ENCODE measurements at regions not wholly inside any gene's neighbourhood (a gene's known extent, or its start where the extent isn't known, plus 50 kb on each side); places are given as distances from the start of the nearest gene placed in this dataset.

DNA sequence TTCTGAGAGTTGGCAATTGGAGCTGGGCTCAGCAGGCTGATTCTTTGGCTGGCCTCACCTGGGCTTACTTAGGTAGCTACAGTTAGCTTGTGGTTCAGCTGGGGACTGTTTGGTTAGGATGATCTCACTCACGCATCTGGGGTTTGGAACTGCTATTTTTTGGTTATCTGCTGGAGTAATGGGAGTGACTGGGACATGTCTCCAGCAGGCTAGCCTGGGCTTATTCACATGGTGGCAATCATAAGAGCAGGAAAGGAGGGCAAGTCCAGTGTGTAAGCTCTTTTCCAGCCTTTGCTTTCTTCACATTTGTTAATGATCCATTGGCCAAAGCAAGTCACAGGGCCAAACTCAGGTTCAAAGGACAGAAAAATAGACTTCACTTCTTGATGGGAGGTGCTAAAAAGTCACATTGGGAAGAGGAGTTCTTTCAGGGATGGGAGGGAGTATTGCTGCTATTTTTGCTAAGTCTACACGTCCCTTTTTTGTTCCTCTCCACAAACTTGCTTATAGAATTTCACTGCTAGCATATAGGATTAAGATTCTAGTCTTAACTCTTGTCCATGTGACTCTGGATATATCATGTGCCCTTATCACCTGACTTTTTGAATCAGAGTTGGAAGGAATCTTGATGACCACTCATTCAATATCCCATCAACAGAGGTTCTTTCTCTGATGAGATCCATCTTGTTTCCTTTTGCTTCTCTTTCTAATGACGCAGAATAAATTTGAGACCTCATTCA lies 174.0 kb downstream of the ZFP36L2 start:
- Histone ChIP-seq H3K9me3 (no peaks in the 10 kb centered on the region), H3K4me3 (no peak overlapping the region), H3K27ac (no peak overlapping the region), H3K36me3 (no peaks in the 10 kb centered on the region), H3K4me1 (peaks cover 0 to 44% (median 1%) of the 10 kb centered on the region in 4 donors), H3K27me3 (no peaks in the 10 kb centered on the region)
- whole genome bisulfite sequencing, 2 donors = 87 to 88% methylated on average over 3 of the region's 3 CpGs
- DNase-seq (ENCODE audit: low spot score in 2 of 2) = no peak
- no peak for TF ChIP-seq POLR2A (IDR thresholded peaks at IDR 0.05)
- TF ChIP-seq, protein P1, sequence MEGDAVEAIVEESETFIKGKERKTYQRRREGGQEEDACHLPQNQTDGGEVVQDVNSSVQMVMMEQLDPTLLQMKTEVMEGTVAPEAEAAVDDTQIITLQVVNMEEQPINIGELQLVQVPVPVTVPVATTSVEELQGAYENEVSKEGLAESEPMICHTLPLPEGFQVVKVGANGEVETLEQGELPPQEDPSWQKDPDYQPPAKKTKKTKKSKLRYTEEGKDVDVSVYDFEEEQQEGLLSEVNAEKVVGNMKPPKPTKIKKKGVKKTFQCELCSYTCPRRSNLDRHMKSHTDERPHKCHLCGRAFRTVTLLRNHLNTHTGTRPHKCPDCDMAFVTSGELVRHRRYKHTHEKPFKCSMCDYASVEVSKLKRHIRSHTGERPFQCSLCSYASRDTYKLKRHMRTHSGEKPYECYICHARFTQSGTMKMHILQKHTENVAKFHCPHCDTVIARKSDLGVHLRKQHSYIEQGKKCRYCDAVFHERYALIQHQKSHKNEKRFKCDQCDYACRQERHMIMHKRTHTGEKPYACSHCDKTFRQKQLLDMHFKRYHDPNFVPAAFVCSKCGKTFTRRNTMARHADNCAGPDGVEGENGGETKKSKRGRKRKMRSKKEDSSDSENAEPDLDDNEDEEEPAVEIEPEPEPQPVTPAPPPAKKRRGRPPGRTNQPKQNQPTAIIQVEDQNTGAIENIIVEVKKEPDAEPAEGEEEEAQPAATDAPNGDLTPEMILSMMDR (IDR thresholded peaks at IDR 0.05) = no peak
- no peak for TF ChIP-seq EP300 (IDR thresholded peaks at IDR 0.05)

DNA sequence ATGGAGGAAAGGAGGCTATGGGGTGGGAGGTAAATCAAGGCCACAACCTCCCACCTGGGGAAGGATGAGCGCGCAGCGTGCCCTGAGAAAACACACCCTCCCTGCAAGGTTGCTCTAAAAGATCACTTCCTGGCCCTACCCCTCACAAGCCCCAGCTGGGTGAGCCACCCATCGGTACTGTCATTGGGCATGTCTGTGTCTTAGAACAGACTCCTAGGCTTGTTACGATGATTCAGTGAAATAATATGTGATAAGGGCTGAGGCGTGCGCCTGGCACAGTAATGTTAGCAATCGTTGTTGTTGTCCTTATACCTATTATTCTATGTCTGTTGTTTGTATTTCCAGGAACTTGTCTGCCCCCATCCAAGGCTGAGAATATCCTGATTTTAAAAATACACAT lies 175.1 kb downstream of the ZFP36L2 start:
- DNase-seq (ENCODE audit: low spot score in 2 of 2) = no peak
- Histone ChIP-seq H3K4me1 (peaks cover 0 to 47% (median 11%) of the 10 kb centered on the region in 4 donors), H3K27ac (peak overlapping the region in 2 of 4 donors; percentile 24 to 52), H3K9me3 (no peaks in the 10 kb centered on the region), H3K36me3 (no peaks in the 10 kb centered on the region), H3K4me3 (no peak overlapping the region), H3K27me3 (no peaks in the 10 kb centered on the region)
- 77 to 84% methylated on average over 8 of the region's 8 CpGs for WGBS, 2 donors
- no peak for TF ChIP-seq EP300 (IDR thresholded peaks at IDR 0.05)
- no peak for TF ChIP-seq POLR2A (IDR thresholded peaks at IDR 0.05)
- TF ChIP-seq, protein P1 (IDR thresholded peaks at IDR 0.05) = no peak

DNA sequence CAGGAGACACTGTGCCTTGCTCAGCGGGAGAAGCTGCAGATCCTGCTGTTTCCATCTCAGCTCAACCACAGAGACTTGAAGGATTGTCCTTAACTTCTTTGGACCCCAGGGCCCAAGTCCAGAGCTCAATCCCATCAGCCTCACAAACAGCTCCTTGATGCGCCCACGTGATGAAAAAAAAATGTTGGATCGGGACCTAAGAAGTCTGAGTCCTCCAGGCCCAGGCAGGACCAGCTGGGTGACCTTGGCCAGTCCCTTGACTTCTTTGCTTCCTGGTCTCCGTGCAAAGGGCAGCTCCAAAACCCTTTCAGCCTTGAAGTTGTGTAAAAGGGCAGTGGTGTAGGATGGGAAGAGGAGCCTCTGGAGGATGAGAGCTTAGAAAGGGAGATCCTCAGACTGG lies 175.5 kb downstream of the ZFP36L2 start:
- H3K27ac ChIP-seq = peak overlapping the region in 2 of 4 donors; percentile 24 to 52
- H3K4me1 ChIP-seq = peaks cover 0 to 52% (median 16%) of the 10 kb centered on the region in 4 donors
- no peaks in the 10 kb centered on the region for H3K27me3 ChIP-seq
- H3K4me3 ChIP-seq = no peak overlapping the region
- H3K9me3 ChIP-seq = no peaks in the 10 kb centered on the region
- 34 to 54% methylated on average over 5 of the region's 5 CpGs for WGBS, 2 donors
- TF ChIP-seq, protein P1 (IDR thresholded peaks at IDR 0.05) = no peak
- TF ChIP-seq POLR2A (IDR thresholded peaks at IDR 0.05) (no peak), EP300 (IDR thresholded peaks at IDR 0.05) (no peak)
- no peaks in the 10 kb centered on the region for H3K36me3 ChIP-seq
- DNase-seq (ENCODE audit: low spot score in 2 of 2) = no peak

DNA sequence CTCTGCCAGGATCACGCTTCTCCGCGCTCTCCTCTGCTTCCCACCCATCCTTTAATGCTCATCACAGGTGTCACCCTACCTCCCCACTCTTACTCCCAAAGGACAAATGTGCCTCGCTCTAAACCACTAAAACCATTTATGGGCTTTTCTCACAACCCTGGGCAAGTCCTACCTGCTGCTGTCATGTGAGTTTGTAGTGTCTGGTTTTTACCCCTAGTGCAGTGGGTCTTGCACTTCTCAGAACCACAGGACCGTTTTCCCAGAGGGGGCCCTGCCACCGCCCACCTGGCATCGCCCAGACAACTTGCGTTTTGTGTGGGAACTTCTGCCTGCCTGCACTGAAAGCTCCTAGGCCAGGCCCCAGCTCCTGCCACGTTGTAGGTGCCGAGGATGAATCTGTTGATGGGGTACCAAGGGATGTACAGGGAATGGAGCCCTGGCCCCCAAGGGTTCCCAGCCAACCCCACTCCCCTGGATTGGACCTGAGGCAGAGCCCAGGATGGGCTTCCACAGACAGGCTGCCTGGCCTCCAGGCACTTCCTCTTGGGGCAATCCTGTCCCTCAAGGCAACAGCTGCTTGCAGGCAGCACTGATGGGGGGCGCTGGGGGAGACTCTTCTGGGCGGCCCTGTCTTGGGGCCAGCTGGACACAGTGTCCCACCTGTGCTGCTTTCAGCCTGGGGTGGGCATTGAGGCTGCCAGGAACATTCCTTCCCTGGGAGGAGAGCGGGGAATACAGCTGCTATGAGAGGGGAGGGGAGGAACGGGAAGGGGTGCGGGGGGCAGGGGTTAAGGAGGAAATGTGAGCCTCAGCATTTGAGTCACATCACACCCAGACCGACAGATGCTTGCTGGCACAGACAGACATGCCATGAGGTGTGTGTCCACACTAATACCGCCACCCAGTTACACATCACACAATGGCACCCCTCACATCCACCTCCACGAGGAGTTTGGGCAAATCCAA lies 176.3 kb downstream of the ZFP36L2 start:
- no peaks in the 10 kb centered on the region for H3K36me3 ChIP-seq
- TF ChIP-seq EP300 (IDR thresholded peaks at IDR 0.05) (peak in 1 of 2 donors; percentile 9), POLR2A (IDR thresholded peaks at IDR 0.05) (no peak)
- no peak overlapping the region for H3K4me3 ChIP-seq
- no peaks in the 10 kb centered on the region for H3K9me3 ChIP-seq
- DNase-seq (ENCODE audit: low spot score in 2 of 2) = no peak
- H3K27me3 ChIP-seq = no peaks in the 10 kb centered on the region
- H3K4me1 ChIP-seq = peaks cover 0 to 52% (median 16%) of the 10 kb centered on the region in 4 donors
- peak overlapping the region in 2 of 4 donors; percentile 24 to 52 for H3K27ac ChIP-seq
- 80 to 86% methylated on average over 15 to 17 of the region's 18 CpGs for WGBS, 2 donors

DNA sequence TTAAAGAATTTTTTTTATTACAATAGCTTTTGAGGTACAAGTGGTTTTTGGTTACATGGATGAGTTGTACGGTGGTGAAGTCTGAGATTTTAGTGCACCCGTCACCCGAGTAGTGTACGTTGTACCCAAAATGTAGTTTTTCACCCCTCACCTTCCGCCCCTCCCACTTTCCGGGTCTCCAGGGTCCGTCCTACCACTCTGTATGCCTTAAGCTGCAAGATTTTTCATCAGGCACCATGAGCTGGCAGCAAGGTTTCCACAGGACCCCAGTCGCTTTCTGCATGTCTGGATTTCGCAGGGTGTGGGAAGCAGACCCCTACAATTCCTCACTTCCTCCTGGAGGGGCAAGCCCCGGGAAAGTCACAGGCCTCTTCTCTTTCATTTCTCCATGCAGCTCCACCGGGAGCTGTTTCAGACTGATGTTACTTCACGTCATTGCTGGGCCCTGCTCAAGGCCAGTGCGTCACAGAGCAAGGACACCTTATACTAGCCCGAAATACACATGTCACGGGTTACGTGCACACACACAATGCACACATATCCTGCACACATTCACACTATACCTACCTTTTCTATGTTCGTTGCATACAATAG lies 179.1 kb downstream of the ZFP36L2 start:
- peak overlapping the region in 2 of 4 donors; percentile 41 to 69 for H3K27ac ChIP-seq
- no peaks in the 10 kb centered on the region for H3K27me3 ChIP-seq
- H3K36me3 ChIP-seq = no peaks in the 10 kb centered on the region
- DNase-seq (ENCODE audit: low spot score in 2 of 2) = no peak
- peaks cover 0 to 51% (median 16%) of the 10 kb centered on the region in 4 donors for H3K4me1 ChIP-seq
- no peaks in the 10 kb centered on the region for H3K9me3 ChIP-seq
- TF ChIP-seq, protein P1 (IDR thresholded peaks at IDR 0.05) = no peak
- no peak for TF ChIP-seq POLR2A (IDR thresholded peaks at IDR 0.05)
- no peak for TF ChIP-seq EP300 (IDR thresholded peaks at IDR 0.05)
- H3K4me3 ChIP-seq = no peak overlapping the region
- 74 to 75% methylated on average over 17 of the region's 17 CpGs for WGBS, 2 donors

All from tibial nerve (tissue), 4 donors.